NCI-H2196 treated with DMSO at 0.1 percent for 48 hours (cell line): ENCODE measurements at regions not wholly inside any gene's neighbourhood (a gene's known extent, or its start where the extent isn't known, plus 50 kb on each side); places are given as distances from the start of the nearest gene placed in this dataset.

ENCODE experiments used
- DNase-seq: peaks from one replicate; lab custom pipeline; 2025; ENCODE audit not compliant: unreplicated experiment; lab: John Stamatoyannopoulos, UW

- no peak for DNase-seq
Measured at GRCh38 chr4:13137390-13137789, 346.8 kb downstream of the RAB28 start.

GRCh38 chr4:13133700-13134099 is 350.4 kb downstream of the RAB28 start:
- DNase-seq = no peak

DNA sequence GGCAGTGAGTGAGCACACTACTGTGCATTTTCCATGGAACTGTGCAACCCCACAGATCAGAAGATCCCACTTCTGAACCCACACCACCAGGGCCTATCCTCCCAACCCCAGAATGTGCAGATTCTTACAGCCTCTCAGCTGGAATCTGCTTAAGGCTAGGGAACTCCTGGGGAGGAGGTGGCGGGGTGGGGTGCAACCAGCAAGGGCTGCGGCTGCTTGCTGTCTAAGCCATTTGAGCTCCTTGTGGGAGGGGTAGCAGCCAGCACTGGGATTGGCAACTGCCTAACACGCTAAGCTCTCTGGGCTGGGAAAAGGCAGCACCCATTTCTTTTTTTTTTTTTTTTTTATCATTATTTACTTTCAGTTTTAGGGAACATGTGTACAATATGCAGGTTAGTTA is 353.3 kb downstream of the RAB28 start:
- DNase-seq = no peak

- DNase-seq = no peak
Measured at GRCh38 chr4:13129095-13129494, 355.0 kb downstream of the RAB28 start.

- DNase-seq = no peak
Measured at GRCh38 chr4:13126976-13127910, 356.9 kb downstream of the RAB28 start.

DNA sequence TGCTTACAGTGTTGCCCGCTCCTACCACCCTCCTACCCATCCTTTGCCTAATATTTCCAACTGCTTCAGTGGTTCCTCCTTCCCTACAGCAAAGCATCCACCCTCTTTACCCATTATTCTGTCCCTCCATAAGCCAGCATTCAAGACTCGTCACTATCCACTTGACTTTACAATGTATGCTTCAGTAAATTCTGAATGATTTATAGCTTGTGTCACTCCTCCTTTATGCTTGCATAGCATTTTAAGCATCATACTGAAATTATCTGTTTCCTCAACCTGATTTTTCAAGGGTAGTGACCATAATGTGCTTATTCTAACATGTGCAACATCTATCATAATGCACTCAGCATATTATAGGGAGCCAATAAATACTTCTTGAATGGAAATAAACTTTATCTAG is 365.5 kb downstream of the RAB28 start:
- DNase-seq = no peak

- DNase-seq = no peak
Measured at GRCh38 chr4:13117185-13117584, 367.0 kb downstream of the RAB28 start.

- DNase-seq = no peak
Measured at GRCh38 chr4:13112030-13112429, 372.1 kb downstream of the RAB28 start.

- DNase-seq = no peak
Measured at GRCh38 chr4:13109536-13109935, 374.6 kb downstream of the RAB28 start.

DNA sequence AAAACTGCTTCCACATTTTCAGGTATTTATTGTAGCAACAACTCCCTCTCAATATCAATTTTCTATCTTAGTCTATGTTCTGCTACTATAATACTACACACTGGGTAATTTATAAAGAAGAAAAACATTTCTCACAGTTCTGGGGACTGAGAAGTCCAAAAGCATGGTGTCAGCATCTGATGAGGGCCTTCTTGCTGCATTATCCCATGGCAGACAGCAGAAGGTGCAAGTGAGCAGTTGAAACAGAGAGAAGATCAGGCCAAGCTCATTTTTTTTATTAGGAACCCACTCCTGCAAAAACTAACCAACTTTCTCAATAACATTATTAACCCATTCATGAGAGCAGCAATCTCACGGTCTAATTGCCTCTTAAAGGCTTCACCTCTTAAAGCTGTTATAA is 376.0 kb downstream of the RAB28 start:
- no peak for DNase-seq

- no peak for DNase-seq
Measured at GRCh38 chr4:13103382-13104015, 380.6 kb downstream of the RAB28 start.

- DNase-seq = no peak
Measured at GRCh38 chr4:13102092-13102742, 381.9 kb downstream of the RAB28 start.

DNA sequence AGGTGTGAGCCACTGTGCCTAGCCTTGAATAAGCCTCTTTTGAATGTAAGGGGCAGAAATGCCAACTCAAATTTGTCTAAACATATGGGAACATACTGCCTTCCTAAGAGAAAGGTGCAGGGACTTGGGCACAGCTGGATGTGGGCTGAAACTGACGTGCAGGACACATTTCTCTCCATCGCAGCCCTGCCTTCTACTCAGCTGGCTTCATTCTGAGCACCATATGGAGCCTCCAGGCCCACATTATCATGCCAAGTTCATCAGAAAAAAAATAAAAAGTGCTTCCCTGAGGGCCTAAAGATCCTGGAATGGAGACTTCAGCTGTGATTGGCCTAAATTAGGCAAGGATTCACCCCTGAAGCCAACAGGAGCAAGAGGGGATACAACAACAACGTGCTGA is 386.2 kb downstream of the RAB28 start:
- DNase-seq = no peak

GRCh38 chr4:13095722-13096121 is 388.4 kb downstream of the RAB28 start:
- DNase-seq = no peak

DNA sequence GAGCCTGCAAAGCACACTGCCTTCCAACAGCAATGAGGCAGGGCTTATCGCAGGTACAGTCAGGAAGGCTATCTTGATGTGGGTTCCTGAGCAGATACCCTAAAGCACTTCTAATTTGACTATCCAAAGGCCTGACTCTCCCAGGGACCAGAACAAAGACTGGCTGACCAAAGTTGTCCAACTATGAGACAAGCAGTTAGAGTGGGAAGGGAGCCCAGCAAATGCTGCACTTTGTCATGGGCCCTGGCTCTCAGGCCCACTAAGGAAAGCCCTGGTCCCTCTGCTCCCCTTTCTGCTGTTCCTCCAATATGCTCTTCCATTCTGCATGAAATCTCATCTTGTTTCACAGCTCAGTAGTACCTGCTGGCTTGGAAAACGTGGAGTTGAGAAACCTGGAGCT is 391.0 kb downstream of the RAB28 start:
- DNase-seq = no peak

DNA sequence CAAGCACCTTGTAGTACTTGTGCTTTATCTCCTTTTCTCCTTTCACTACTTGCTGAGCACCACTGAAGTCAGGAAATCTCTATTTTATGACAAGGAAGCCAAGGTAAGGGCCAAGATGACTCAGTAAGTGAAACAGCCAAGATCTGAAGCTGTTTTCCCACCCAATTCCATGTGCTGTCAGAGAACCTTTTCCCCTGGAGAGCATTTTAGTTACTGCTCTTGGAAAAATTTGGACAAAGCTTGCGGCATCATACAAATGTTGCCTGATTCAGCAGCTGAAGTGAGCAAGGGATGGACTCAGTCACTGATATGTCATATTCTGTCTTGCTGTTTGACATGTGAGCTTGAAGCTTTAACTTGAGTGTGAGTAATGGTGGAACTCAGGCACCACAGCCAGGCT is 391.4 kb downstream of the RAB28 start:
- no peak for DNase-seq

GRCh38 chr4:13089659-13089998 is 394.5 kb downstream of the RAB28 start:
- DNase-seq = no peak

DNA sequence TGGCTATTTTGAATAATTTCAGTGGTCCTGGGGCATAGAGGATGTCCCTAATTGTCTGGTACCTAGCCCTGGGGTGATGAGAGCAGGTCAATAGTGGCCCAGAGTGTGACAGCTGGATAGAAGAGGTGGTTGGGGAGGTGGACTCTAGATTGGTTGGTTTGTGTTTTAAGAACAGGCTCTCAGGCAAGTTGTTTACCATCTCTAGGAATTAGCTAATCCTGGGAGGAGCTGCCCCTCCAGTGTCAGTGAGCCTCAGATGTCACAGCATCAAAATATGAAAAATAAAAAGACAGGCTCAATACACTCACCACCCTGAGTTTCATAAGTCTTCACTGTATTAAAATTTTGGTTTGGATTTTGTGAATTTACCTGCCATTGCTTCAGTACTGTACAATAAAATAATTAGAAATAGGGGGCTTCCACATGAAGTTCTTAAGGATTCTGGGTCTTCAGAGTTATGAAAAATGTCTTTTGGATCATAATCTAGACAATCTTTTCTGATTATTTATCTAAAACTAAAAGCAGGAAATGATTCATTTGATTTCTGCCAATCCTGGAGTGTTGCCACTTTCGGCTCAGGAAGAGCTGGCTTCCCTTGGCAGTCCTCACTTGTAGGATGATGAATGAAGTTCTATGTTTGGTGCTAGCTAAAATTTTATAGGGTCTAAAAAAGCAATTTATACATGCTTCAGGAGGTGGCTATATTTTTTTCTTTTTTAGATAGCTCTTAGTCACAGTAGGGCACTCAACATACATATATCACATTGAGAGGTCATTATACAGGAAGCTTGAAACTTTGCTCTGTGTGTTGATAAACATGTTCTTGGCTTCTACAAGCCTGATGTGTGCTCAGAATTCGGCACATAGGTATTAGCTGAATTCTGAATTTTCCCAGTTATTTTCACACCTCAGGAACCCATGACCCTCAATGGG is 395.1 kb downstream of the RAB28 start:
- DNase-seq = no peak

DNA sequence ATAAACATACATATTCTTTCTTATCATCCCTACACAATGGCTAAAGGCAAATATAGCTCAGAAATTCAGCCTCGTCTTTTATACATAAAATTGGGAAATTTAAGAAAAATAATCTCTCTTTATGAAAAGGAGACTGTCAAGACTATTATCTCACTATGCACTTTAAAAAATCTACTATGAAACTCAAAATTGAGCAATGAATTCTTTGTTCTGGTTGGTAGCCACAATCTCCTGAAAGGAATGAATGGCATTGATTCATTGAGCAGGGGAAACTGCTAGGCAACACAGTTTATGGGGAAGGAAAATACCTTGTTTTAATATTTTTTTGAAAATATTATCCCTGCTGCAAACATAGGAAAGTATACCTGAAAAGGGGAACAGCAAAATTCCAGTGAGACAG is 397.1 kb downstream of the RAB28 start:
- no peak for DNase-seq

GRCh38 chr4:13084210-13084609 is 399.9 kb downstream of the RAB28 start:
- DNase-seq = no peak

DNA sequence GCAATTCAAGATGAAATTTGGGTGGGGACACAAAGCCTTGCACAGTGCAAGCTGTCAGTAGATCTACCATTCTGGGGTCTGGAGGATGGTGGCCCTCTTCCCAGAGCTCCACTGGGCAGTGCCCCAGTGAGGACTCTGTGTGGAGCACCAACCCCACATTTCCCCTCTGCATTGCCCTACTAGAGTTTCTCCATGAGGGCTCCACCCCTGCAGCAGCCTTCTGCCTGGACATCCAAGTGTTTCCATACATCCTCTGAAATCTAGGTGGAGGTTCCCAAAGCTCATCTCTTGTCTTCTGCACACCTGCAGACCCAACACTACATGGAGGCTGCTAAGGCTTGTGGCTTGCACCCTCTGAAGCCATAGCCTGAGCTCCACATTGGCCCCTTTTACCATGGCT is 402.3 kb downstream of the RAB28 start:
- DNase-seq = no peak
